Inflammatory macrophage treated with lipopolysaccharide for 1 hour (primary cell): ENCODE measurements at regions not wholly inside any gene's neighbourhood (a gene's known extent, or its start where the extent isn't known, plus 50 kb on each side); places are given as distances from the start of the nearest gene placed in this dataset.

Experiments
- DNase-seq, 2 donors: peaks; one replicate each; pipeline ENCODE4 v3.0.0-alpha.2; 2020 to 2022

- no peak for DNase-seq
Measured at GRCh38 chr3:182609575-182610156, 183.6 kb upstream of the ATP11B start.

GRCh38 chr3:182612332-182612731, 181.0 kb upstream of the ATP11B start:
- no peak for DNase-seq

- DNase-seq, result no peak
Measured at GRCh38 chr3:182617500-182617899, 175.8 kb upstream of the ATP11B start.

GRCh38 chr3:182618085-182618732, 175.1 kb upstream of the ATP11B start:
- DNase-seq, result no peak

GRCh38 chr3:182618981-182619591, 174.2 kb upstream of the ATP11B start:
- DNase-seq, result no peak

GRCh38 chr3:182620723-182621434, 172.4 kb upstream of the ATP11B start:
- no peak for DNase-seq

GRCh38 chr3:182621435-182622240, 171.7 kb upstream of the ATP11B start:
- no peak for DNase-seq

- no peak for DNase-seq
Measured at GRCh38 chr3:182622241-182622545, 171.1 kb upstream of the ATP11B start.

GRCh38 chr3:182626484-182627467, 166.5 kb upstream of the ATP11B start:
- DNase-seq, result no peak

GRCh38 chr3:182628531-182628930, 164.8 kb upstream of the ATP11B start:
- no peak for DNase-seq

GRCh38 chr3:182629521-182629920, 163.8 kb upstream of the ATP11B start:
- no peak for DNase-seq

- DNase-seq, result no peak
Measured at GRCh38 chr3:182631183-182632076, 161.9 kb upstream of the ATP11B start.

- no peak for DNase-seq
Measured at GRCh38 chr3:182632077-182632393, 161.3 kb upstream of the ATP11B start.

GRCh38 chr3:182633186-182633585, 160.1 kb upstream of the ATP11B start:
- no peak for DNase-seq

GRCh38 chr3:182636646-182637045, 156.7 kb upstream of the ATP11B start:
- no peak for DNase-seq

GRCh38 chr3:182637350-182638110, 155.8 kb upstream of the ATP11B start:
- DNase-seq, result no peak

GRCh38 chr3:182644013-182644412, 149.3 kb upstream of the ATP11B start:
- DNase-seq, result no peak

- DNase-seq, result no peak
Measured at GRCh38 chr3:182644790-182645433, 148.4 kb upstream of the ATP11B start.

- no peak for DNase-seq
Measured at GRCh38 chr3:182650568-182651128, 142.7 kb upstream of the ATP11B start.
